Adrenal gland (tissue), 5 donors: ENCODE measurements at regions not wholly inside any gene's neighbourhood (a gene's known extent, or its start where the extent isn't known, plus 50 kb on each side); places are given as distances from the start of the nearest gene placed in this dataset.

ENCODE experiments used
- POLR2A ChIP-seq, 2 donors: fragments of 450-650 bp; IDR thresholded peaks; one replicate each; pipeline ENCODE4 v1.6.1; 2017; ENCODE audit warnings: antibody characterized with exemption in 2 of 2, mild to moderate bottlenecking in 2 of 2, moderate library complexity in 1 of 2
- TF ChIP-seq, protein P1 (sequence below), 6 experiments: fragments of 450-650 bp in 4 of 6; fragments of 200-600 bp in 2 of 6; sonication (generic) in 1 of 6; IDR thresholded peaks; 1 replicate in 5 of 6; 2 replicates in 1 of 6; pipeline versions ENCODE4 v1.5.1 to v1.8.0; 2016 to 2021; ENCODE audit warnings: antibody characterized with exemption in 6 of 6, mild to moderate bottlenecking in 2 of 6, moderate library complexity in 1 of 6
- donor health status: DM: no; HTN: no; CAD: no.

DNA sequence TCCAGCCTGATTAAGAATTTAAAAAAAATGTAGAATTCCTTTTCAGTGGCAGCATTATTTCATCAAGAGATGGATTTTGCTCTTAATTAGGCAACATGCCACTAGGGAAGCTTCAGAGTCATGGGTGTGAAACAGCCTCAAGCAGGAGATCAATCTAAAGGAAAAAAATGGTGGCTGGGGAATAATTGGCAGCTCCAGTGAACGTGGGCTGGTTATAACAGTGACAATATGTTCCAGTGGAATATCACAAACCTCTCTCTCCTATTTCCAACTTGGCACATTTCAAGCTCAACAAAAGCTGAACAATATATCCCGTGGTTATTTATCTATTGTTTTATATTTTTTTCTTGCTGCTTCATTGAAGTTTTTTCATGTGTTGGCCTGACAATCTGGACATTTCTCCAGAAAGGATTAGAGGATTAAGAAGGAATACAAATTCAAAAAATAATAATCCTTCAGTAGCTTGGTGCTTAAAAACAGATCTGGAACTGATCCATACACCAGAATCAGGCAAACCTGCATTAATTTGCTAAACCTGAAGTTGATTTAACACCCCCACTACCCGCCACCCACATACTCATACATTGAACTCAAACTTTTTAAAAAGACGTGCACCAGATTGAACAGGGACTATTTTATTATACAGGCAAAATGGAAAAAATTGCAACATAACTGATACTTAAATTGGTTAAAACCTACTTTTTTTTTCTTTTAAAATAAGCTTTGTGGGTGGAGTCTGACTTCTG lies 255.9 kb upstream of the SPRED2 start:
- TF ChIP-seq POLR2A (IDR thresholded peaks at IDR 0.05): no peak
- TF ChIP-seq, protein P1, sequence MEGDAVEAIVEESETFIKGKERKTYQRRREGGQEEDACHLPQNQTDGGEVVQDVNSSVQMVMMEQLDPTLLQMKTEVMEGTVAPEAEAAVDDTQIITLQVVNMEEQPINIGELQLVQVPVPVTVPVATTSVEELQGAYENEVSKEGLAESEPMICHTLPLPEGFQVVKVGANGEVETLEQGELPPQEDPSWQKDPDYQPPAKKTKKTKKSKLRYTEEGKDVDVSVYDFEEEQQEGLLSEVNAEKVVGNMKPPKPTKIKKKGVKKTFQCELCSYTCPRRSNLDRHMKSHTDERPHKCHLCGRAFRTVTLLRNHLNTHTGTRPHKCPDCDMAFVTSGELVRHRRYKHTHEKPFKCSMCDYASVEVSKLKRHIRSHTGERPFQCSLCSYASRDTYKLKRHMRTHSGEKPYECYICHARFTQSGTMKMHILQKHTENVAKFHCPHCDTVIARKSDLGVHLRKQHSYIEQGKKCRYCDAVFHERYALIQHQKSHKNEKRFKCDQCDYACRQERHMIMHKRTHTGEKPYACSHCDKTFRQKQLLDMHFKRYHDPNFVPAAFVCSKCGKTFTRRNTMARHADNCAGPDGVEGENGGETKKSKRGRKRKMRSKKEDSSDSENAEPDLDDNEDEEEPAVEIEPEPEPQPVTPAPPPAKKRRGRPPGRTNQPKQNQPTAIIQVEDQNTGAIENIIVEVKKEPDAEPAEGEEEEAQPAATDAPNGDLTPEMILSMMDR (IDR thresholded peaks at IDR 0.05): no peak
